AML-193 (cell line): ENCODE measurements at regions not wholly inside any gene's neighbourhood (a gene's known extent, or its start where the extent isn't known, plus 50 kb on each side); places are given as distances from the start of the nearest gene placed in this dataset.
"Not testable (repeated sequence)": the region's sequence is repeated elsewhere in the genome, so short reads cannot be mapped to it uniquely, and the experiment has no call there.

Experiments used
- DNase-seq, 2 experiments: peaks; one replicate each; lab custom pipeline; 2025; lab: John Stamatoyannopoulos, UW

DNA sequence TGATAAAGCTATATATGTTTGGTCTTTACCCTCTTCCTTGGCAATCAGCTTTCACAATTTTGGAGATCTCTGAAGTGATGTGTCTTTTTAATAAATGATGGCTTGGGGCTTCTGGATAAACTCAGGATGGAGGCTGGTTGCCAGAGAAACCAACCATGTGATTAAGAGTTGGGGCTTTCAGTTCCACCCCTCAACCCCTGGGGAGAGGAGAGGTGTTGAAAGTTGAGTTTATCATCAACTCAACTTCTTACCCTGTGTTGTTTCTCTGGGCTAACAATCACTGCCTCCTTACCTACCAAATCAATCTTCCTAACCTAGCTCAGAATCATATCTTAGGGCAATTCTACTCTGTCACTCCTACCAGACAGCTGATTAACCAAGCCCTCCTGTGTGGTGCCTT lies 735.8 kb downstream of the ZPLD1 start:
- no peak for DNase-seq

DNA sequence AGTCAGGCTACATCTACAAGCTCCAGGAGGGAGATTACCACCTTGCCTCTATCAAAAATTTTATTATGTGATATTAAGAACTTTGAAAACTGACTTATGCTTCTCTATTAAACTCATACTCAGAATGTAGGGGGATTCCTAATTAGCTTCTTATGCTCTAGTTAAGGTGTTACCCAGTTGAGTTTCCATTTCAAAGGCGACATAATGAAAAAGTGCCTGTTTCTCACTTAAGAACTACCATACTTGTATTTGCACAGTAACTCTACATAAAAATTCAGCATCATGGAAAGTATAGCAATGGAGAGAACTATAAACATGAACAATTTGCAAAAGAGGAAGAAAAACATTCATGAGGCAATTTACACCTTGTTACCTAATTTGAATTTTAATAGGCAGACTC lies 739.1 kb downstream of the ZPLD1 start:
- DNase-seq: no peak

DNA sequence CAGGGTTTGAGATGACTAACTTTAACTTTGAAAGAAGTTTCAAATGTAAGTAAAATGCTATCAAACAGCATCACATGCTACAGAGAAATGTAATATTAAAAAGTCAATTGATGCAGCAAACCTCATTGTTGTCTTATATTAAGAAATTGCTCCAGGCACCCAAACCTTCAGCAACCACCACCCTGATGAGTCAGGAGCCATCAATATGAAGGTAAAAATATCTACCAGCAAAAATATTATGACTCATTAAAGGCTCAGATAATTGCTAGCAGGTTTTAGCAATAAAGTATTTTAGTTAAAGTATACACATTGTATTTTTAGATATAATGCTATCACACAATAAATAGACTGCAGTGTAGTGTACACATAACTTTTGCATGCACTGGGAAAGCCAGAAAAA lies 746.3 kb downstream of the ZPLD1 start:
- no peak for DNase-seq

DNA sequence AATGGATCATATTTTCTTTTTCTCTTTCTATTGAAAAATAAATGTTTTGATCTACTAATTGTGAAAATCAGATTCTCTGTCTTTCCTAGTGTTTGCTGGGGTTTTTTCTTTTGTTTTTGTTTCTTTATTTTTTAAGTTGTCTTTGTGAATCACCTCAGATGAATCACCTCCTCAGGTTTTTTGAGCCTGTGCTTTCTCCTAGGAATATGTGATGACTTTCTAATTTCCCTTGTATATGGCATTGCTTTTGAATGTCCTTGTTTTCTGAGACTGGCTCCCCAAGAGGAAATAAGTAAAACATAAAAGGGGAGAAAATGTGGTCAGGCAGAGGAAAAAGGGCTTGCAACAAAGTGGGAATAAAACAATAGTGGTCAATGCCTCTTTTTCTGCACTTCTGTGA lies 750.0 kb downstream of the ZPLD1 start:
- no peak for DNase-seq

DNA sequence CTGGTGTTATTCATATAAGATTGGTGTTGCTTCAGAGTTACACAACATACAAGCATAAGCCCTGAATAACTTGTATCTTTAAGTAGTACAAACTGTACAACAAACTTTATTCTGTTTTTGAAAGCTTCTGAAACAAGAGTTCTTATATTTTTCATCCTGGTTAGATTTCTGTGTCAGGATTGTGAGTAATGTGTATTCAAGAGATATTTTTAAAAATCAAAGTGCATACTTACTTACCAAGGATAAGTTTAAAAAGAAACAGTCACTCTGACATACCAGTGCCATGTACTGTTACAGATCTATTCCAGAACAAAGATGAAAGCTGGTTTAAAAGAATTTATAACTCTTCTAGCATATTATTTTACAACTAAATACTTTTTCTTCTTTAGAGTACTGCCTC lies 755.1 kb downstream of the ZPLD1 start:
- no peak for DNase-seq

DNA sequence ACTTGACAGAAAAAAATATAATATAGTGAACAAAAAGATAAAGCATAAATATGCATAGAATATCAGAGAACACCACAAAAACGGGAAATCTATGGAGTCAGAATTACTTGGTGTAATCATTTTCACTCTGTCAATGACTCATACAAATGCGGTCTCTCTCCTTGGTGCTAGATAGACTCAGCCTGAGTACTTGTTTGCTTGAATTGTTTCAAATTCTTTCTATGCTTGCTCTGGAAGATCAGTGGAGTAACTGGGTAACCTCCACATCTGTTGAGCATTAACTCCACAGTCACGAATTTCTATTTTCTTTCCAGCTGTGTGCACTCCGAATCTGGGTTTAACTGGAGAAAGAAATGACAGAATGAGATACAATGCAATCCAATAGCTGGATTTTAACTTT lies 760.4 kb downstream of the ZPLD1 start:
- no peak for DNase-seq

DNA sequence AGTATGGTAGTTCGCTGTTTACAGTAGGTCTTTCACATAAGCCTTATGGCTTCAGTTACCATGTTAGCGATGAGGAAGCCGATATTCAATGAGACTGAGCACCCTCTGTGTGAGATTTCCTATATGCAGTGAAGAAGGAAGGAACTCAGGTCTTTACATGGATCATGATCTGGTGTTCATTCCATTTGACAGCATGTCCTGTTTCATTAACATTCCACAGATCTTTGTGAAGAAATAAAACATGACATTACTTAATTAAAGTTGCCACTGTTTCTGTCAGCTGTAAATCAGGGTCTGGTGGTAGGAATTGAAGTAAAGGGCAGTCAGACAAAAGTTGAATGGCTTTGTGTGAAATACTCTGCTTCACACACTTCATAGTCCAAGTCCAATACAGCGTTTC lies 768.6 kb downstream of the ZPLD1 start:
- DNase-seq: no peak

DNA sequence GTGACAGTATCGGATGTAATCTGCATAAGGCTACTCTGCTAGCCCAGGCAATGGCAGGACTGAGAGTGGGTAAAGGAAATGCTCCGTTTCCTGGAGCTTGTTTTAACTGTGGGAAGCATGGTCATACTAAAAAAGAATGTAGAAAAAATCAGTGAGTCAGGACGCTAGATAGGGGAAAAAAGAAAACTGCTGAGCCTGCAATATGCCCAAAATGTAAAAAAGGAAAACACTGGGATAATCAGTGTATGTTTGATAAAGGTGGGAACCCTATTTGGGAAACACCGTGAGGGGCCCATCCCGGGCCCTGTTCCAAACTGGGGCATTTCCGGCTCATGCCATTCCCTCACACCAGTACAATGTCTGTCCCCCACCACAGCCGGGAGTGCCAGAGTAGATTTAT lies 775.8 kb downstream of the ZPLD1 start:
- no peak for DNase-seq

DNA sequence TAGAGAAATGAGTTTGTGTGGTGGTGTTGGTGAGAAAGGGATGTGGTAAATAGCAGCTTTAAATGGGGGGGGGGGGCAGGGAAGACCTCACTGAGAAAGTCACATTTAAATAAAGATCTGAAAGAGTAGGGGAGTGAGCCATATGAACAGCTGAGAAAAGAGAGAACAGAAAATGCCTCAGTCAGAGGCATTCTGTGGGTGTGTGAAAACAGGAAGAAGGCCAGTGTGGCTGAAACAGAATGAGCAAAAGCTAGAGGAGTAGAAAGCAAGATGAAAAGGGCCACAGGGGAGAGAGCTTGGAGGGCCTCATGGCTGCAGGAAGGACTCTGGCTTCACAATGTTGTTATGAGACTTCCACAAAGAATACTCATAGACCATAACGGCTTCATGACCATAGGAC lies 783.3 kb downstream of the ZPLD1 start:
- DNase-seq: no peak

DNA sequence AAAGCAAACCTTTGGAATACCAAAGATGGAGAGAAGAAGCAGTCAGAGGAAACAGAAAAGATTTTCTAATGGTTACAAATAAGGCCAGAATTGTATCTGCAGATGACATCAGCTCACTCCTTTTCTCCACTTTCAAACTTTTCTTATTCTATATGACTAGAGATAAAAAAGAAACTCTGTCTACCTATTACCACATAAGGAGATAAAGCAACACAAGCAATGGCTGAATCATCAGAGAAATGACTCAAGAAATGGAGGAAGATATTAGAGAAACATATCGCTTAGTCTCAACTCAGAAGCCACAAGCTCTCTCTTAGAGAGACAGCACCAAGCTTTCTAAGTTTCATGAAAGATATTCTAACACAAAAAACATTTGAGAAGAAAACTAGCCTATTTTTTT lies 784.0 kb downstream of the ZPLD1 start:
- DNase-seq: no peak

DNA sequence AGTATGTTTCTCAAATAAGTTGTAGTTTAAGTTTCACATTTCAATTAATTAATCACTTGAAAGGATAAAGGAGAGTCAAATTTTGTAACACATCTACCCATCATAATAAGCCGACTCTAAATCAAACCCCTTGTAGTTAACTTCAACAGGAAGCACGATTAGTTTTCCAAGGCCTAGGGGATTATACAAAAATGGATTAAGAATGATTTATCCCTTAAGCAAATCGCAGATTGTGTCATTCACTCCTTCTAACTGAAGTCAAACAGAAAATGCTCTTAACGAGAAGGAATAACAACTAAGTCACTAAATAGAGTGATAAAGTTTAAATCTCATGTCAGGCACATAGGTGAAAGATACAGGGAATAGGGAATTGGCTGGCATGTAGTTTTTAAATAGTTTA lies 792.8 kb downstream of the ZPLD1 start:
- no peak for DNase-seq

DNA sequence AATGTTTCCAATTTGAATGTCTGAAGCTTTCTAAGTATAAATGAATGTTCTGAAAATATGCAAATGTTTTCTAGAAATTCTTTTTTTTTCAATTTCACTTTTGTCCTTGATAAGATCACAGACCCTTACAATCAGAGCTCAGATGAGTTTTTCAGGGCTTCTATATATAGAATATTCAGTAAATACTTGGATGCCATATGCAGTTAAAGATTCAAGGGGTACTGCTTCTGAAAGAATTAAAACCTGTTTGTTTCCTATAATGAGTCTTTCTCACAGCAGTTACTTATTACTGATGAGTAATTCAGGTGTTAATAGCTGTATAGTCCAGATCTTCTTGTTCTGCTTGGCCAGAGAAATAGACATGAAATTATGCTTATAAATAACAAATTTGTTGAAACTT lies 812.6 kb downstream of the ZPLD1 start:
- no peak for DNase-seq

DNA sequence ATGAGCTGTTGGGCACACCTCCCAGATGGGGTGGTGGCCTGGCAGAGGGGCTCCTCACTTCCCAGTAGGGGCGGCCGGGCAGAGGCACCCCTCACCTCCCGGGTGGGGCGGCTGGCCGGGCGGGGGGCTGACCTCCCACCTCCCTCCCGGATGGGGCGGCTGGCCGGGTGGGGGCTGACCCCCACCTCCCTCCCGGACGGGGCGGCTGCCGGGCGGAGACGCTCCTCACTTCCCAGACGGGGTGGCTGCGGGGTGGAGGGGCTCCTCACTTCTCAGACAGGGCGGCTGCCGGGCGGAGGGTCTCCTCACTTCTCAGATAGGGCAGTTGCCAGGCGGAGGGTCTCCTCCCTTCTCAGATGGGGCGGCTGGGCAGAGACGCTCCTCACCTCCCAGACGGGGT lies 820.0 kb downstream of the ZPLD1 start:
- DNase-seq: not testable (repeated sequence)

DNA sequence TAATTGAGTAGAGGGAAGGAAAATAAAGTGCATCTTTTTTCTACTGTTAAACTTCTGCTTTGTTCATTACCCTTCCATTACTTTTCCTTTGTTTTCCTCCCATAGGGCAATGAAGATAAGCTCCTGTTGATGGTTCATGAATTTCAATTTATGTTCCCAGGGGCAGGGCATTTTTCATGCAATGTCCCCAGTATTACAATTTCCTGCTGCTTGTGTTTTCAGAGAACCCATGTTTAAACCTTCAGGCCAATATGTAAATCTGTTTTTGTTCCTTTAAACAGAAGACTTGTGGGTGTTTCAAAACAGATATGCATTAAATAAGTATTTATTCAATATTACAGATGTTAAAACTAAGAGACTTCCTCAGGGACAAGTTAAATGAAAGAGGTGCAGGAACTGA lies 834.5 kb downstream of the ZPLD1 start:
- no peak for DNase-seq

DNA sequence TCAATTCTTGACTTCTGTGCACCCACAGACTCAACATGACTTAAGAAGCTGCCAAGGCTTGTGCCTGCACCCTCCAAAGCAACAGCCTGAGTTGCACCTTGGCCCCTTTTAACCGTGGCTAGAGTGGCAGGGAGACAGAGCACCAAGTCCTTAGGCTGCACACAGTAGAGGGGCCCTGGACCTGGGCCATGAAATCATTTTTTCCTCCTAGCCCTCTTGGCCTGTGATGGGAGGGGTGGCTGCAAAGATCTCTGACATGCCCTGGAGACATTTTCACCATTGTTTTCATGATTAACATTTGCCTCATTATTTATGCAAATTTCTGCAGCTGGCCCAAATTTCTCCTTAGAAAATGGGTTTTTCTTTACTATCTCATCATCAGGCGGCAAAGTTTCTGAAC lies 836.8 kb downstream of the ZPLD1 start:
- DNase-seq: no peak

DNA sequence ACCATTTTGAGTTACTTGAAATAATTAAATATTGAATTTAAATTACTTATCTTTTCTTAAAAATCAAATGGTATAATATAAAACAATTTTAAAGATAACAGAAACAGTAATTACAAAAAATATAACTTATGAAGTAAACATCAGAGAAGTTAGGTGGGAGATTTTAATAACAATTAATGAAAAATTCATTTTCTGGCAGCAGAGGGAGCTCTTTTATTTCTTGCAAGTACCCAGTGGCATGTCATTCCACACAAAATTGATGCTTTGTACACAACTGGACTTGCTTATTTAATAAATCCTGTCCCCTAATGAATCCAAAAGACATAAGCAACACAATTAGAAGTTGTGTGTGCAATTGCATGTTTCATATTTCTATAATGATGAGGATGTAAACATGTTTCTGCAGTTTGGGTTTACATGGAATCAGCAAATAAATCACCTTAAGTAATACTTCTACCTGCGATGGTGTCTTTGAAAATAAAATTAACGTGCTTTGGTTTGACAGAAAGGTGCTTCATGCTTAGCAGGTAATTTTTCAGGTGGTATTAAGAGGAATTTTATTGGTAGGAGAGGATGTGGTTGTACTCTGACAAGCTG lies 861.3 kb downstream of the ZPLD1 start:
- DNase-seq: peak; percentile 21 to 31

DNA sequence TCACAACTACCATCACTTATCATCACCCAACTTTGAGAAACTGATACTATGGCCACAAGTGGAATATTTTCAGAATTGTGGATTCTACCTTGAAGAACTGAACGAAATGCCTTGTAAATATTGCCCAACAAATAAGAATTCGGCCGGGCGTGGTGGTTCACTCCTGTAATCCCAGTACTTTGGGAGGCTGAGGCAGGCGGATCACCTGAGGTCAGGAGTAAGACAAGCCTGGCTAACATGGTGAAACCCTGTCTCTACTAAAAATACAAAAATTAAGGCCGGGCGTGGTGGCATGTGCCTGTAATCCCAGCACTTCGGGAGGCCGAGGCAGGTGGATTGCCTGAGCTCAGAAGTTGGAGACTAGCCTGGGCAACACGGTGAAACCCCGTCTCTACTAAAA lies 862.7 kb downstream of the ZPLD1 start:
- DNase-seq: not testable (repeated sequence)

DNA sequence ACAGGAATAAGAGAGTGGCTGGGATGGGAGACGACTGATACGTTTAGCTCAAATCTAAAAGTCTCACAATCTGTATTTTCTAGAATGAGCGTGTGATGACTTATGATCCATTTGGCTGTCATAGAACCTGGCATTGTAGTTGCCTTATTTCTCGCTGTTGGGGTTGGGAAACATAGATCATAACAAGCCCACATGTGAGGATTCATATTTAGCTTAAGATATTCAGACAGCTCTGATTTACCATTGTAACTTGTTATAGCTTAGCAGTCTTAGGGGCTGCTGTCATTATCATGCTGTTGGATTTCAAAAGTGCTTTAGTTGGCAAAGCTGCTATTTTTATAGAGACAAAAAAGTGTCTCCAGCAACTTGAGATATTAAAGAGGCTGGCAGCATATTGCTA lies 871.3 kb downstream of the ZPLD1 start:
- DNase-seq: no peak

DNA sequence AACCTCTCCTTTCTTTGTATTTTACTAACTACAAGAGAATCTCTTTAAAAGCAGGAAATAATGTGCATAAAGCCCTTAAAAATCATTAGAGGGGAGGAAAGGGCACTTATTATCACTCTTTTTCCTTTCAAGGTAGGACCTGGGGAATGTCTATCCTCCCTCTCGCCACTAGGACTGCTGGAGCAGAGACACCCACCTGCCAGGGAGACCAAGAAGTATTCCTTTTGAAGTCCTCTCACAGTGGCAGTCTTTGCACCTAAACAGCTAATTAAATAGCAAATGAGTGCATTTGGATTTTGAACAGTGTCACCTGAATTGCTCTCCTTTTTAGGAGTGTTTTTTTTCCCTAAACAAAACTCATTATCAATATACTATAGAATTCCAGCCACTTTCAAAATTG lies 874.1 kb downstream of the ZPLD1 start:
- no peak for DNase-seq

DNA sequence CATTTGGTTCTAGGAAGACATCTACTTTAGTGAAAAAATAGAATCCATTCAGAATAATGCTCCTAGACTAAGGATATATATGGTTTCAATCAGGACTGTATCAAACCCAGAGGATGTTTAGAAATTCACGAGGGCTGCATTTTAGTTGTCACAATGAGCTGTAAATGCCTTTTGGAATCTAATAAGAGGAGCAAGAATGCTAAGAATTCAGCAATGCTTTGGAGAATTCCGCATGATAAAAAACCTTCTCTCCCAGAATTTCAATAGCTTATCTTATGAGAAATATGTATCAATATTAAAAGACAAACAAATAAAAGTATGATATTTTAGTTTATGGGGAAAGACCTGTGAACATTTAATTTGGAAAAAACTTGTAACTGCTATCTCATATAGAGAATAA lies 885.1 kb downstream of the ZPLD1 start:
- no peak for DNase-seq

DNA sequence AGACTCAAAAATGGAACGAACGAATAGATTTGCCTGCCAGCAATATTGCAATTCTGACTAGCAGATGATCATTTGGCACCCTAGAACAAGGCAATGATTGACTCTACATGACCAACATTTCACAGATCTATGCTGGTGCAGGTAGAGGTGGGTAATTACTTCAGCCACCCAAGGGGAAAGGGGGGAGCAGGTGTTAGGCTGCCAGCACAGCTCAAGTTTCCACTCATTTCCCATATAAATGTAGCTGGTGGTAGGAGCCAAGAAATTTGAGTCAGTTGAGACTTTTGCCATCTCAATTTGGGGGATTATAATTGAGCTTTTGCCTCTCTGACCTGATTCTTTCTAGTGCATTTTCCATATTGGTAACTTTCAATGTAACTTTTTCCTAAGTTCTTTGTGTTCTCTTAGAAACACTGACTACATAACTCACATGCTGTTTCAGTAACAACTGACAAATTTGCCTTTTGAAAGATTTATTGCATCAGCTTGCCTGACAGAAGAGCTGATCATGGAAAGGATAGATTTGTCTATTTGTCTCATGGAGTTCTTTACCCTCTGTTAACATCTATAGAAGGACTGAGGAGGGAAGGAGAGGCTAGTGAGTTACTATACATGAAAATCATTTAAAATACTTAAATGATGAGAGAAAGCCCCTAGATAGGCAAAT lies 902.5 kb downstream of the ZPLD1 start:
- no peak for DNase-seq

DNA sequence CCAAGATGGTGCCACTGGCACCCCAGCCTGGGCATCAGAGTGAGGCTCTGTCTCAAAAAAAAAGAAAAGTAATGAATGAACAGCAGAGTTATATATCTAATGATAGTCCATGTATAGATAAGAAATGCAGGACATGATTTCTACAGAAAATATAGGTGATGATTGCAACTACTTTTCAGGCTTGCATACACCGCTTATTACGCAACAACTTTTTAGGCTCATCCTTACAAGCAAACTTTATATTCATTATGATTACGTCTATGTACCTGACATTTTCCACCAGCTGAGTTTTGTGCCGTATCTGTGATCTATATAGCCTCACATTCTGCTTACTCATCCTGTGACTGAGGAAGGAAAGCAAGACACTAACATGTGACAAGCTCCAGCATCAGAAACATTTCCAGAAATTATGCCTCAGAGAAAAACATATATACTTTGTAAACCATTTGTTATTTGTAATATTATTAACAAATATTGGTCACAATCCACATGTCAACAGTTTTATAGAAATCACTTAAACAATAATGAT lies 906.3 kb downstream of the ZPLD1 start:
- no peak for DNase-seq

DNA sequence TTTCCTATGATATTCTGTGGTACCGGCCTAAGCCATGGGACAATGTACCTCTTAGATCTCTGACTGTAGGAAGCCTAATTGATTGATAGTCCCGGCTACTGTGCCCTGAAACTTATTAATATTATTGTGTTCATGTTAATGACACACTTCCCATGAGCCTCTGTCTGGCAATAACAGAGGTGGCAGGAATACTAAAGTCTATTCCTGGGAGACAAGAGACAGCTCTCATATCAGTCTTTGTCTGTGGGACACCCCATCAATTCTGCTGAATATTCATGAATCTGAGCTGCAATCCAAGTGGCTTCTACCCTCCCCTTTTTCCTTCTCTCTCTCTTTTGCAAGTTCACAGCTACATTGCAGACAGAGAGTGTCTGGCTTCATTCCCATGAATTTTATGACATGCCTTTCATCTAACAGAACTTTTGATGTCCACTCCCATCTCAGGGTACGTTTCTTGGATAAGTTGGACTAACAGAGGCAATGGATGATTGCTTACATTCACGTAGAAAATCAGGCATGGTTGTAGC lies 907.5 kb downstream of the ZPLD1 start:
- no peak for DNase-seq

DNA sequence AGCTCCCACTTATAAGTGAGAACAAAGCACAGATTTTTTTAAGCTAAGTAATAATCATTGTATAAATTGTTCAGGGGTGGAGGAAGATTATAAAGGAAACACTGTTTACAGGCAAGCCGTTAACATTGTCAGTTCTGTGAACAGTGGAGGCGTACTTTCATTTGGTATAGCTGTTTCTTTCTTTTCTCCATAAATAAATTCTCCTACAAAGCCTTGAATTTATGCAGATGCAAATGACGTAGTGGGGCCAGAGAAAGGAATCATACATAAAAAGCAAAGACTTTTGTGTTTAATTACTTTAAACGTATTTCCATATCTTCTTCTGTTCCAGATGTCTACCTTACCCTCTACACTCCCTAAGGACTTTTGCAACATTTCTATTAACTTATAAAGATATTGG lies 914.9 kb downstream of the ZPLD1 start:
- no peak for DNase-seq
